Endothelial cell of umbilical vein (primary cell): ENCODE measurements at regions not wholly inside any gene's neighbourhood (a gene's known extent, or its start where the extent isn't known, plus 50 kb on each side); places are given as distances from the start of the nearest gene placed in this dataset.

Source experiments
- CTCF ChIP-seq, 2 donors: IDR thresholded peaks; 1 replicate in 1 of 2; 2 replicates in 1 of 2; pipeline ENCODE4 v1.5.1; 2011; ENCODE audit warnings: low read length in 2 of 2, mild to moderate bottlenecking in 2 of 2, moderate library complexity in 2 of 2, control low read depth in 1 of 2, inconsistent platforms in 1 of 2, low read depth in 1 of 2; ENCODE audit not compliant: insufficient read depth in 1 of 2; ENCODE audit errors: extremely low read depth in 1 of 2
- EZH2 ChIP-seq: IDR thresholded peaks from 2 replicates; pipeline ENCODE4 v1.6.1; 2012; ENCODE audit warnings: borderline replicate concordance, low read depth, mild to moderate bottlenecking, moderate library complexity, low read length, inconsistent platforms; ENCODE audit not compliant: severe bottlenecking
- JUN ChIP-seq: IDR thresholded peaks from 2 replicates; pipeline ENCODE4 v1.6.1; 2011; ENCODE audit warnings: borderline replicate concordance, low read depth; ENCODE audit not compliant: insufficient read length, insufficient read depth

GRCh38 chr3:48088056-48088748 is 72.0 kb upstream of the MAP4 start:
- TF ChIP-seq JUN (no peak), EZH2 (no peak), CTCF (IDR thresholded peaks at IDR 0.05; ENCODE audit: extremely low read depth in 1 of 2, insufficient read depth in 1 of 2, low read depth in 1 of 2, low read length in 2 of 2) (no peak)
